ENCODE measurements at regions not wholly inside any gene's neighbourhood (a gene's known extent, or its start where the extent isn't known, plus 50 kb on each side); places are given as distances from the start of the nearest gene placed in this dataset.
"Not testable (repeated sequence)": the region's sequence is repeated elsewhere in the genome, so short reads cannot be mapped to it uniquely, and the experiment has no call there.

DNA sequence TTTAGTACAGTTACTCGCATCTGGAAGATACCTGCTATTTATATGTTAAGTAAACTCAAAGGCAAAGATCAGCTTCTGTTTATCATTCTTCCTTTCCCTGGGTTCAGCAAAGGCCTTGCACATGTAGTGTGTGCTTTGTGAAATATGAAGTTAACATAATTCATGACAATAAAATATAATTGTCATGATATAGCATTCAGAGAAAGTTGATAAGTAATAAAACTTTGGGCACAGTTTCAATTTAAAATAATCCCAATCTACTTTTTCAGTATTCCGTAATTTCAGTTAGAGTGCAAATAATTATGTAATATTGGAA, 51.9 kb upstream of the ZNF217 start:
- no peak for DNase-seq (ENCODE audit: low read depth)

DNA sequence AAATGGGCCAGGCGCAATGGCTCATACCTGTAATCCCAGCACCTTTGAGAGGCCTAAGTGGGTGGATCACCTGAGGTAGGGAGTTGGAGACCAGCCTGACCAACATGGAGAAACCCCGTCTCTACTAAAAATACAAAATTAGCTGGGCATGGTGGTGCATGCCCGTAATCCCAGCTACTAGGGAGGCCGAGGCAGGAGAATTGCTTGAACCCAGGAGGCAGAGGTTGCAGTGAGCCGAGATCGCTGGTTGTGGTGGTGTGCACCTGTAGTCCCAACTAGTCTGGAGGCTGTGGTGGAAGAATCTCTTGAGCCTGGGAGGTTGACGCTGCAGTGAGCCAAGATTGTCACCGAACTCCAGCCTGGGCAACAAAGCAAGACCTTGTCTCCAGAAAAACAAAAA, 50.5 kb upstream of the ZNF217 start:
- DNase-seq (ENCODE audit: low read depth): not testable (repeated sequence)

Data from amniotic epithelial cell (primary cell).